PC-9 (cell line): ENCODE measurements at regions not wholly inside any gene's neighbourhood (a gene's known extent, or its start where the extent isn't known, plus 50 kb on each side); places are given as distances from the start of the nearest gene placed in this dataset.

Experiments used
- BruUV-seq: library from RNA; stranded (reverse); fragments of 400-500 nt; replicated peaks from 2 replicates; lab custom pipeline; 2021; lab: Mats Ljungman, UMichigan
- CTCF ChIA-PET: fragments of 300-600 bp; sonication (Branson Sonifier 250); formaldehyde crosslinking; loops from one replicate; lab custom pipeline; 2022; ENCODE audit warnings: antibody characterized with exemption; lab: Charles Lee
- POLR2A ChIA-PET: fragments of 300-600 bp; sonication (Branson Sonifier 250); formaldehyde crosslinking; loops from one replicate; lab custom pipeline; 2022; ENCODE audit warnings: antibody characterized with exemption; ENCODE audit not compliant: unreplicated experiment; lab: Charles Lee
- DNase-seq, 2 experiments: peaks; one replicate each; pipeline versions ENCODE4 v3.0.0 to v3.0.0-alpha.2; 2015 to 2022; ENCODE audit warnings: mixed read lengths in 1 of 2
- H2AFZ ChIP-seq: fragments of 200-600 bp; sonication (generic); 2 replicates; pipeline ENCODE4 v1.8.1; 2017; ENCODE audit warnings: antibody characterized with exemption
- H3F3A ChIP-seq: fragments of 200-600 bp; sonication (generic); 2 replicates; pipeline ENCODE4 v1.8.1; 2017; ENCODE audit warnings: antibody characterized with exemption, mild to moderate bottlenecking, low read depth; ENCODE audit not compliant: insufficient read depth
- H3K27ac ChIP-seq: fragments of 200-600 bp; sonication (generic); 2 replicates; pipeline ENCODE4 v1.6.1; 2016; ENCODE audit warnings: mixed run types
- H3K27me3 ChIP-seq: fragments of 200-600 bp; sonication (generic); 2 replicates; pipeline ENCODE4 v1.6.1; 2016; ENCODE audit warnings: low read depth, mixed run types; ENCODE audit not compliant: insufficient read depth
- H3K36me3 ChIP-seq: fragments of 200-600 bp; sonication (generic); 2 replicates; pipeline ENCODE4 v1.6.1; 2016; ENCODE audit warnings: low read depth, mixed run types
- H3K4me1 ChIP-seq: fragments of 200-600 bp; sonication (generic); replicated peaks from 2 replicates; pipeline ENCODE4 v1.6.1; 2016; ENCODE audit warnings: mixed run types; ENCODE audit not compliant: insufficient read depth
- H3K4me2 ChIP-seq: fragments of 200-600 bp; sonication (generic); 2 replicates; pipeline ENCODE4 v1.6.1; 2017; ENCODE audit warnings: mixed run types
- H3K4me3 ChIP-seq: fragments of 200-600 bp; sonication (generic); 2 replicates; pipeline ENCODE4 v1.6.1; 2016; ENCODE audit warnings: mixed run types
- H3K79me2 ChIP-seq: fragments of 200-600 bp; sonication (generic); 2 replicates; pipeline ENCODE4 v1.6.1; 2017; ENCODE audit warnings: low read depth, mixed run types
- H3K9me2 ChIP-seq: fragments of 200-600 bp; sonication (generic); 2 replicates; pipeline ENCODE4 v1.8.1; 2017; ENCODE audit warnings: mild to moderate bottlenecking; ENCODE audit not compliant: insufficient read depth
- H3K9me3 ChIP-seq: fragments of 200-600 bp; sonication (generic); 2 replicates; pipeline ENCODE4 v1.8.1; 2016; ENCODE audit warnings: low read depth; ENCODE audit not compliant: insufficient read depth
- H4K20me1 ChIP-seq: fragments of 200-600 bp; sonication (generic); 2 replicates; pipeline ENCODE4 v1.8.1; 2017; ENCODE audit not compliant: insufficient read depth
- EZH2 ChIP-seq: fragments of 200-600 bp; sonication (generic); IDR thresholded peaks from 2 replicates; pipeline ENCODE4 v1.8.0; 2017; ENCODE audit warnings: antibody characterized with exemption, low read depth
- intact Hi-C: fragments of 100-400 bp; cut with micrococcal nuclease; formaldehyde crosslinking; loops from one replicate; pipeline ENCODE4 v1.10.0; 2022; ENCODE audit not compliant: unreplicated experiment
- TF ChIP-seq, protein P1 (sequence below): fragments of 200-600 bp; sonication (generic); conservative IDR thresholded peaks from 2 replicates; pipeline ENCODE4 v1.6.1; 2017; ENCODE audit warnings: mixed run types, antibody characterized with exemption, mild to moderate bottlenecking, moderate library complexity

DNA sequence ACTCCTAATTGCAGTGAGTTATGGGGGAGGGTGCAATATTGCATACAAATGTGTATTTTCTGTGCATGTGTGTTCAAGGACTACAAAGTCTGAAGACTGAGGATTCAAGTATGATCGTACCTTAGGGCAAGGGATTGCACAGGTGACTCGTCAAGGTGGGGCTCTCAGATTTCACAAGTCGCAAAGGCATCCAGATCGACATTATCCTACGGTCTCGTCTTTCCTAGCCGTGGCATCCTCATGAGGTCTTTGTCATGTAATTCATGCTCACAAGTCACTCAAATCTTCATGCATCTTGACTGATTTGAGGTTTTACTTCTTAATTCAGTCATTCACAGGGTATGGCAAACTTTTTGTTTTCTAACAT is 191.4 kb upstream of the HES1 start:
- no peaks in the 10 kb centered on the region for H3K36me3 ChIP-seq
- no peak overlapping the region for H3K4me3 ChIP-seq
- DNase-seq = no peak
- H3K4me1 ChIP-seq = peaks cover 11% of the 10 kb centered on the region
- H3K9me2 ChIP-seq = no peaks in the 10 kb centered on the region
- H2AFZ ChIP-seq = no peak overlapping the region
- intact Hi-C loops = loop anchor here (5.0 to 10.0 kb wide), 2 partner anchors 373 to 1050 kb away; no protein-coding TSS in a partner anchor
- no TSS peak for BruUV-seq
- H3F3A ChIP-seq = peaks cover 4% of the 10 kb centered on the region; the same call in 1 of the 2 replicates
- H3K4me2 ChIP-seq = no peak overlapping the region
- no peaks in the 10 kb centered on the region for H4K20me1 ChIP-seq
- H3K27me3 ChIP-seq = no peaks in the 10 kb centered on the region
- H3K79me2 ChIP-seq = no peaks in the 10 kb centered on the region
- TF ChIP-seq, protein P1, sequence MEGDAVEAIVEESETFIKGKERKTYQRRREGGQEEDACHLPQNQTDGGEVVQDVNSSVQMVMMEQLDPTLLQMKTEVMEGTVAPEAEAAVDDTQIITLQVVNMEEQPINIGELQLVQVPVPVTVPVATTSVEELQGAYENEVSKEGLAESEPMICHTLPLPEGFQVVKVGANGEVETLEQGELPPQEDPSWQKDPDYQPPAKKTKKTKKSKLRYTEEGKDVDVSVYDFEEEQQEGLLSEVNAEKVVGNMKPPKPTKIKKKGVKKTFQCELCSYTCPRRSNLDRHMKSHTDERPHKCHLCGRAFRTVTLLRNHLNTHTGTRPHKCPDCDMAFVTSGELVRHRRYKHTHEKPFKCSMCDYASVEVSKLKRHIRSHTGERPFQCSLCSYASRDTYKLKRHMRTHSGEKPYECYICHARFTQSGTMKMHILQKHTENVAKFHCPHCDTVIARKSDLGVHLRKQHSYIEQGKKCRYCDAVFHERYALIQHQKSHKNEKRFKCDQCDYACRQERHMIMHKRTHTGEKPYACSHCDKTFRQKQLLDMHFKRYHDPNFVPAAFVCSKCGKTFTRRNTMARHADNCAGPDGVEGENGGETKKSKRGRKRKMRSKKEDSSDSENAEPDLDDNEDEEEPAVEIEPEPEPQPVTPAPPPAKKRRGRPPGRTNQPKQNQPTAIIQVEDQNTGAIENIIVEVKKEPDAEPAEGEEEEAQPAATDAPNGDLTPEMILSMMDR = no peak
- no peak for TF ChIP-seq EZH2
- ChIA-PET POLR2A (no interaction called here), CTCF (no interaction called here)
- no peaks in the 10 kb centered on the region for H3K9me3 ChIP-seq
- no peak overlapping the region for H3K27ac ChIP-seq

DNA sequence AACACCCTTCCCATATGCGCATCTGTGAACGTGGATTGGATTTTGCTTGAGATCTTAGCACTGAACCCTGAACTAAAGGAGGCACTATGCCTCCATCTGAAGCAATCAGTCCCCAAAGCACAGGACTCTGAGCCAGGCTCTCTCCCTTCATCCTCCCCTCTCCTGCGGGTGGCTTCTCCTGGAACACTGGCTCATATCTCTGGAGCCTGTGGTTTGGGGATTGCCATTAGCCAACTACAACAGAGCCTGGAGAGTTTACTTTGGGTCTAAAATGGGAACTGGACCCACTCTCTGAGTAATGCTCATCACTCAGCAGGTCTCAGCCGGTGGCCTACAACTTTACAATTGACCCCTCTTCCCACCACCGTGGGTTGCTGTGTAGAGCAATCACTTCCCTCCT is 190.8 kb upstream of the HES1 start:
- Histone ChIP-seq H3K4me3 (no peak overlapping the region), H3K4me1 (peaks cover 11% of the 10 kb centered on the region), H3K27ac (no peak overlapping the region), H2AFZ (no peak overlapping the region), H3F3A (peaks cover 4% of the 10 kb centered on the region; the same call in 1 of the 2 replicates), H3K79me2 (no peaks in the 10 kb centered on the region), H3K4me2 (no peak overlapping the region), H3K27me3 (no peaks in the 10 kb centered on the region), H3K9me2 (no peaks in the 10 kb centered on the region), H3K36me3 (no peaks in the 10 kb centered on the region), H4K20me1 (no peaks in the 10 kb centered on the region), H3K9me3 (no peaks in the 10 kb centered on the region)
- no peak for DNase-seq
- no TSS peak for BruUV-seq
- intact Hi-C loops = loop anchor here (10.0 kb wide), 1 partner anchor 1050 kb away; no protein-coding TSS in a partner anchor
- CTCF ChIA-PET = interaction anchor here (0.6 kb wide), 1 partner anchor 393 kb away, joined by 4 read pairs; no protein-coding TSS in a partner anchor
- TF ChIP-seq, protein P1 = no peak
- no peak for TF ChIP-seq EZH2
- POLR2A ChIA-PET = no interaction called here

DNA sequence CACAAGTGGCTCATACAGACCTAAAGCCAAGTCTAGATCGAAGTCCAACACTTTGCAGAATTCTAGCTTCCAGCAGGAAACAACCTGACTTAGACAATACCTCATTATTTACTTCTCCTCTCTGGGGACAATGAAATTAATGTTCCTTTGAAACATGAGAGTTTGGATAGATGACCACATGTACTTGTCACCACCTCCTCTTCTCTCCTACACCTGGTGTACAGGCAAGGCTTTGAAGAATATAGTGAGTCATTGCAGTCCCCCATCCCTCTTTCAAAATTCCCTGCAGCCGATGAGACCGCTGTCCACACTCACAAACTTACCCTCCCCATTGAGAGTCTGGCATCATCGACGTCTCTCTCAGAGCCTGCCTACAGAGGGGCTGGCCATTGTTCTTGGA is 189.0 kb upstream of the HES1 start:
- Histone ChIP-seq H3K9me2 (no peaks in the 10 kb centered on the region), H3K9me3 (no peaks in the 10 kb centered on the region), H3K4me1 (peaks cover 16% of the 10 kb centered on the region), H3K27me3 (no peaks in the 10 kb centered on the region), H3K4me2 (peak overlapping the region; percentile 3; the same call in 1 of the 2 replicates), H4K20me1 (no peaks in the 10 kb centered on the region), H3F3A (peaks cover 4% of the 10 kb centered on the region; the same call in 1 of the 2 replicates), H3K79me2 (no peaks in the 10 kb centered on the region), H2AFZ (no peak overlapping the region), H3K36me3 (no peaks in the 10 kb centered on the region), H3K27ac (no peak overlapping the region), H3K4me3 (no peak overlapping the region)
- CTCF ChIA-PET = interaction anchor here (0.6 to 0.7 kb wide), 2 partner anchors 19 to 43 kb away, joined by 3 to 4 read pairs; no protein-coding TSS in a partner anchor
- POLR2A ChIA-PET = interaction anchor here (0.6 kb wide), 1 partner anchor 324 kb away, joined by 4 read pairs; no protein-coding TSS in a partner anchor
- TF ChIP-seq EZH2 = no peak
- TF ChIP-seq, protein P1 = no peak
- peak; percentile 83 to 87 for DNase-seq
- BruUV-seq = no TSS peak
- intact Hi-C loops = loop anchor here (1.0 to 10.0 kb wide), 11 partner anchors 24 to 1052 kb away; partner anchors contain the start of gene HES1
